ENCODE measurements at regions not wholly inside any gene's neighbourhood (a gene's known extent, or its start where the extent isn't known, plus 50 kb on each side); places are given as distances from the start of the nearest gene placed in this dataset.

DNA sequence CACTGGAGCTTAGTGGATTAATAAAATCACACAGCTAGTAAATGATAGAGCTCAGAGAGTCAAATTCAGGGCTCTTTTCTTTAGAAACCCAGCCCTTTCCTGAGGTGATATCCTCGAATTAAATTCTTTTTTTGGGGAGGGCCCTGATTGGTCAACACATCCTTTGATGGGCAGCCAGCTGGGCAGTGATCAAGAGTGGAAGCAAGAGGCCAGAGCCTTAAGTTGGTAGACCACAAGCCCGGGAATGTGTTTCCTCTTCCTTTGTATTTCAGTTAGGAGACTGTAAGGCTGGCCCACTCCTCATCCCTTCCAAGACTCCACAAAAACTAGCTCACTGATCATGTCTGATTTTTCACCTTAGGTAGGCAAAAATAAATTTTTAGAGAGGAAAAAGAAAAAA lies 640.5 kb downstream of the DHX35 start:
- TF ChIP-seq, protein P1, sequence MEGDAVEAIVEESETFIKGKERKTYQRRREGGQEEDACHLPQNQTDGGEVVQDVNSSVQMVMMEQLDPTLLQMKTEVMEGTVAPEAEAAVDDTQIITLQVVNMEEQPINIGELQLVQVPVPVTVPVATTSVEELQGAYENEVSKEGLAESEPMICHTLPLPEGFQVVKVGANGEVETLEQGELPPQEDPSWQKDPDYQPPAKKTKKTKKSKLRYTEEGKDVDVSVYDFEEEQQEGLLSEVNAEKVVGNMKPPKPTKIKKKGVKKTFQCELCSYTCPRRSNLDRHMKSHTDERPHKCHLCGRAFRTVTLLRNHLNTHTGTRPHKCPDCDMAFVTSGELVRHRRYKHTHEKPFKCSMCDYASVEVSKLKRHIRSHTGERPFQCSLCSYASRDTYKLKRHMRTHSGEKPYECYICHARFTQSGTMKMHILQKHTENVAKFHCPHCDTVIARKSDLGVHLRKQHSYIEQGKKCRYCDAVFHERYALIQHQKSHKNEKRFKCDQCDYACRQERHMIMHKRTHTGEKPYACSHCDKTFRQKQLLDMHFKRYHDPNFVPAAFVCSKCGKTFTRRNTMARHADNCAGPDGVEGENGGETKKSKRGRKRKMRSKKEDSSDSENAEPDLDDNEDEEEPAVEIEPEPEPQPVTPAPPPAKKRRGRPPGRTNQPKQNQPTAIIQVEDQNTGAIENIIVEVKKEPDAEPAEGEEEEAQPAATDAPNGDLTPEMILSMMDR (conservative IDR thresholded peaks at IDR 0.05), result no peak
- TF ChIP-seq EZH2 (IDR thresholded peaks at IDR 0.05; ENCODE audit: low read depth), result no peak
